GM10248 (cell line): ENCODE measurements at regions not wholly inside any gene's neighbourhood (a gene's known extent, or its start where the extent isn't known, plus 50 kb on each side); places are given as distances from the start of the nearest gene placed in this dataset.

Experiments
- CTCF ChIA-PET: fragments of 300-600 bp; sonication (Branson Sonifier 250); formaldehyde crosslinking; extraction: SDS; loops from one replicate; lab custom pipeline; 2021; ENCODE audit warnings: antibody characterized with exemption; lab: Yijun Ruan, JAX
- POLR2A ChIA-PET: fragments of 350-650 bp; sonication (Branson Sonifier 250); formaldehyde crosslinking; extraction: SDS; loops from one replicate; lab custom pipeline; 2020; ENCODE audit warnings: antibody characterized with exemption; lab: Yijun Ruan, JAX
- DNase-seq: peaks from one replicate; pipeline ENCODE4 v3.0.0; 2012; ENCODE audit errors: extremely low spot score
- CTCF ChIP-seq: IDR thresholded peaks from 2 replicates; pipeline ENCODE4 v1.5.1; 2012; ENCODE audit warnings: mild to moderate bottlenecking, low read depth; ENCODE audit errors: extremely low read depth, missing control alignments, control extremely low read depth

- no peak for DNase-seq
- POLR2A ChIA-PET: no interaction called here
- TF ChIP-seq CTCF: no peak
- CTCF ChIA-PET: no interaction called here
These were observed 394.5 kb downstream of the RERGL start for GRCh38 chr12:17695495-17695894.

GRCh38 chr12:17691369-17691768 is 398.6 kb downstream of the RERGL start:
- TF ChIP-seq CTCF: no peak
- ChIA-PET CTCF (no interaction called here), POLR2A (no interaction called here)
- no peak for DNase-seq

GRCh38 chr12:17680220-17680619 is 409.8 kb downstream of the RERGL start:
- TF ChIP-seq CTCF: no peak
- ChIA-PET POLR2A (no interaction called here), CTCF (no interaction called here)
- DNase-seq: no peak

- TF ChIP-seq CTCF: no peak
- DNase-seq: no peak
- POLR2A ChIA-PET: no interaction called here
- CTCF ChIA-PET: no interaction called here
These were observed 423.2 kb downstream of the RERGL start for GRCh38 chr12:17666641-17667324.

- no peak for DNase-seq
- POLR2A ChIA-PET: no interaction called here
- CTCF ChIA-PET: interaction anchor here (1.4 kb wide), 1 partner anchor 25 kb away, joined by 4 read pairs; no protein-coding TSS in a partner anchor
- no peak for TF ChIP-seq CTCF
These were observed 424.2 kb downstream of the RERGL start for GRCh38 chr12:17665839-17666238.

DNA sequence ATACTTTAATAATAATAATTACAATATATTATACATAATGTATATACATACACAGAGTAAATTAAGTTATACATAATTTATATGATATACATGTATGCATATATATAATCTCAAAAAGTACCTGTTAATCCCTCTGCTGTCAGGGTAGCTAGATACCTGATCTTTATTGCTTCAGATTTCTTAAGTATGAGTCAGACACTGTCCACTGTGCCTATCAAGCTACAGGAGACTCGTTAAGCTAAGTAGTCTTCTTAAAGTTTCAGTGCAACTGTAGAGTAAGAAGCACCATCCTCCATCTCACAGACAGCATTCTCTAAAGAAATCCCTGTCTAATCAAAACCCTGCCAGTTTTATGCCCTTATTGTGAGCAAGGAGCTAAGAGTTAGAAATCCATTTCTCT is 428.7 kb downstream of the RERGL start:
- no peak for DNase-seq

More for the DNA sequence above, 428.7 kb downstream of the RERGL start:
- POLR2A ChIA-PET: no interaction called here
- TF ChIP-seq CTCF: no peak
- CTCF ChIA-PET: no interaction called here
